Gastroesophageal sphincter (tissue), 3 donors: ENCODE measurements at regions not wholly inside any gene's neighbourhood (a gene's known extent, or its start where the extent isn't known, plus 50 kb on each side); places are given as distances from the start of the nearest gene placed in this dataset.

Experiments used
- EP300 ChIP-seq: sonication (generic); formaldehyde crosslinking; IDR thresholded peaks from one replicate; pipeline ENCODE4 v1.6.1; 2017; ENCODE audit warnings: antibody characterized with exemption, mild to moderate bottlenecking
- POLR2A ChIP-seq, 2 donors: fragments of 450-650 bp; IDR thresholded peaks; one replicate each; pipeline ENCODE4 v1.6.1; 2017; ENCODE audit warnings: antibody characterized with exemption in 2 of 2, mild to moderate bottlenecking in 2 of 2, moderate library complexity in 1 of 2
- POLR2AphosphoS5 ChIP-seq: sonication (generic); formaldehyde crosslinking; IDR thresholded peaks from one replicate; pipeline ENCODE4 v1.6.1; 2017; ENCODE audit warnings: antibody characterized with exemption
- TF ChIP-seq, protein P1 (sequence below), 4 experiments: fragments of 200-600 bp in 2 of 4; fragments of 450-650 bp in 2 of 4; sonication (generic) in 1 of 4; IDR thresholded peaks; one replicate each; pipeline ENCODE4 v1.5.1; 2017 to 2019; ENCODE audit warnings: antibody characterized with exemption in 4 of 4, mild to moderate bottlenecking in 2 of 4, moderate library complexity in 2 of 4

GRCh38 chr16:5863071-5863606 lies 765.5 kb upstream of the EEF2KMT start:
- TF ChIP-seq, protein P1, sequence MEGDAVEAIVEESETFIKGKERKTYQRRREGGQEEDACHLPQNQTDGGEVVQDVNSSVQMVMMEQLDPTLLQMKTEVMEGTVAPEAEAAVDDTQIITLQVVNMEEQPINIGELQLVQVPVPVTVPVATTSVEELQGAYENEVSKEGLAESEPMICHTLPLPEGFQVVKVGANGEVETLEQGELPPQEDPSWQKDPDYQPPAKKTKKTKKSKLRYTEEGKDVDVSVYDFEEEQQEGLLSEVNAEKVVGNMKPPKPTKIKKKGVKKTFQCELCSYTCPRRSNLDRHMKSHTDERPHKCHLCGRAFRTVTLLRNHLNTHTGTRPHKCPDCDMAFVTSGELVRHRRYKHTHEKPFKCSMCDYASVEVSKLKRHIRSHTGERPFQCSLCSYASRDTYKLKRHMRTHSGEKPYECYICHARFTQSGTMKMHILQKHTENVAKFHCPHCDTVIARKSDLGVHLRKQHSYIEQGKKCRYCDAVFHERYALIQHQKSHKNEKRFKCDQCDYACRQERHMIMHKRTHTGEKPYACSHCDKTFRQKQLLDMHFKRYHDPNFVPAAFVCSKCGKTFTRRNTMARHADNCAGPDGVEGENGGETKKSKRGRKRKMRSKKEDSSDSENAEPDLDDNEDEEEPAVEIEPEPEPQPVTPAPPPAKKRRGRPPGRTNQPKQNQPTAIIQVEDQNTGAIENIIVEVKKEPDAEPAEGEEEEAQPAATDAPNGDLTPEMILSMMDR (IDR thresholded peaks at IDR 0.05) = no peak
- TF ChIP-seq POLR2A (IDR thresholded peaks at IDR 0.05) (no peak), EP300 (no peak), POLR2AphosphoS5 (no peak)
